Trophoblast cell (in vitro differentiated cells and primary cell): ENCODE measurements at regions not wholly inside any gene's neighbourhood (a gene's known extent, or its start where the extent isn't known, plus 50 kb on each side); places are given as distances from the start of the nearest gene placed in this dataset.

Experiments
- DNase-seq, 2 donors: peaks; one replicate each; pipeline ENCODE4 v3.0.0-alpha.2; 2016
- H2AFZ ChIP-seq: 2 replicates; pipeline ENCODE4 v1.6.1; 2013; ENCODE audit warnings: low read length, moderate library complexity, mild to moderate bottlenecking; ENCODE audit not compliant: insufficient read depth, poor library complexity
- H2AK5ac ChIP-seq: 2 replicates; pipeline ENCODE4 v1.6.1; 2013; ENCODE audit warnings: mild to moderate bottlenecking, low read length
- H2BK120ac ChIP-seq: 2 replicates; pipeline ENCODE4 v1.6.1; 2013; ENCODE audit warnings: low read length, mild to moderate bottlenecking, moderate library complexity; ENCODE audit not compliant: insufficient read depth, poor library complexity
- H2BK12ac ChIP-seq: 2 replicates; pipeline ENCODE4 v1.6.1; 2013; ENCODE audit warnings: mild to moderate bottlenecking, low read length, moderate library complexity
- H2BK5ac ChIP-seq: 2 replicates; pipeline ENCODE4 v1.6.1; 2013; ENCODE audit warnings: low read length, low read depth, moderate library complexity, mild to moderate bottlenecking; ENCODE audit not compliant: poor library complexity
- H3K14ac ChIP-seq: 2 replicates; pipeline ENCODE4 v1.6.1; 2013; ENCODE audit warnings: mild to moderate bottlenecking, low read length
- H3K18ac ChIP-seq: 2 replicates; pipeline ENCODE4 v1.6.1; 2013; ENCODE audit warnings: mild to moderate bottlenecking, low read length
- H3K23ac ChIP-seq: 2 replicates; pipeline ENCODE4 v1.6.1; 2013; ENCODE audit warnings: low read length
- H3K27ac ChIP-seq: 2 replicates; pipeline ENCODE4 v1.5.1; 2013; ENCODE audit warnings: low read depth, mild to moderate bottlenecking, inconsistent platforms, low read length, moderate library complexity
- H3K27me3 ChIP-seq: 2 replicates; pipeline ENCODE4 v1.6.1; 2013; ENCODE audit warnings: inconsistent platforms, mild to moderate bottlenecking, low read length, moderate library complexity; ENCODE audit not compliant: insufficient read depth
- H3K36me3 ChIP-seq, 2 experiments: 1 replicate in 1 of 2; 2 replicates in 1 of 2; pipeline ENCODE4 v1.6.1; 2013; ENCODE audit warnings: low read length in 2 of 2, mild to moderate bottlenecking in 2 of 2, moderate library complexity in 1 of 2; ENCODE audit not compliant: insufficient read depth in 2 of 2, control insufficient read depth in 1 of 2
- H3K4ac ChIP-seq: 2 replicates; pipeline ENCODE4 v1.6.1; 2013; ENCODE audit warnings: low read depth, mild to moderate bottlenecking, low read length, moderate library complexity
- H3K4me1 ChIP-seq, 2 experiments: 1 replicate in 1 of 2; 2 replicates in 1 of 2; pipeline ENCODE4 v1.6.1; 2013; ENCODE audit warnings: low read length in 2 of 2, mild to moderate bottlenecking in 2 of 2, moderate library complexity in 1 of 2; ENCODE audit not compliant: insufficient read depth in 2 of 2, control insufficient read depth in 1 of 2
- H3K4me2 ChIP-seq: 2 replicates; pipeline ENCODE4 v1.6.1; 2013; ENCODE audit warnings: inconsistent platforms, mild to moderate bottlenecking, low read length, moderate library complexity
- H3K4me3 ChIP-seq: 2 replicates; pipeline ENCODE4 v1.5.1; 2013; ENCODE audit warnings: mild to moderate bottlenecking, low read depth, low read length, inconsistent platforms
- H3K79me1 ChIP-seq: one replicate; pipeline ENCODE4 v1.6.1; 2013; ENCODE audit warnings: low read length
- H3K79me2 ChIP-seq: 2 replicates; pipeline ENCODE4 v1.6.1; 2013; ENCODE audit warnings: low read length, mild to moderate bottlenecking; ENCODE audit not compliant: control insufficient read depth, insufficient read depth, poor library complexity
- H3K9ac ChIP-seq: 2 replicates; pipeline ENCODE4 v1.6.1; 2013; ENCODE audit warnings: mild to moderate bottlenecking, low read length
- H3K9me3 ChIP-seq: 2 replicates; pipeline ENCODE4 v1.6.1; 2013; ENCODE audit warnings: low read depth, mild to moderate bottlenecking, control low read depth, inconsistent platforms, low read length; ENCODE audit not compliant: insufficient read depth
- H4K12ac ChIP-seq: 2 replicates; pipeline ENCODE4 v1.6.1; 2013; ENCODE audit warnings: low read depth, mild to moderate bottlenecking, low read length, moderate library complexity
- H4K8ac ChIP-seq: 2 replicates; pipeline ENCODE4 v1.6.1; 2013; ENCODE audit warnings: low read depth, mild to moderate bottlenecking, low read length, moderate library complexity
- H4K91ac ChIP-seq: one replicate; pipeline ENCODE4 v1.6.1; 2013; ENCODE audit warnings: low read depth, mild to moderate bottlenecking, low read length, moderate library complexity
- WGBS: extraction: QIAGEN DNeasy Blood & Tissue Kit; methylation state at CpG from one replicate; pipeline ENCODE4 v1.1.7; 2013; ENCODE audit warnings: missing lambda C conversion rate; ENCODE audit not compliant: insufficient read length, insufficient coverage; ENCODE audit errors: extremely low coverage; 5-methylcytosine and 5-hydroxymethylcytosine counted together

DNA sequence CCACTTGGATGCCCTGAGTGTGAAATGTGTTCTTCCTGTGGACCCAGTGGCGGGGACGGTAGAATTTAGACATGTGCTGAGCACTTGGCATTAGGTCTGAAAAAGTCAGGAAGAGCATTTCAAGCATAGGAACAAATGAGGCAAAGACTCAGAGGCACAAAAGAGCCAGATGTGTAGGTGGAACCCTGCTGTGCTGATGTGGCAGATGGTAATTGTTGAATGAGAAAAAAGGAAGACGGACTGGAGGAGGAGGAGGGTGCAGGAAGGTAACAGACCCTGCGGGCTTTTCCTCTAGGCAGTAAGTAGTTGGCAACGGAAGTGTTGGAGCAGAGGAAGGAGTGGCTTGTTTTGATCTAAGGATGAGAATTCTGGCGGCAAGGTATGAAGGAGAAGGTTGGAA is 985.8 kb downstream of the TBC1D22A start:
- no peaks in the 10 kb centered on the region for H3K36me3 ChIP-seq
- no peak overlapping the region for H3K4me2 ChIP-seq
- H3K9me3 ChIP-seq: no peaks in the 10 kb centered on the region
- no peak overlapping the region for H3K27ac ChIP-seq
- no peak overlapping the region for H3K9ac ChIP-seq
- no peak overlapping the region for H4K91ac ChIP-seq
- H4K8ac ChIP-seq: no peak overlapping the region
- no peaks in the 10 kb centered on the region for H3K79me1 ChIP-seq
- H4K12ac ChIP-seq: no peak overlapping the region
- H3K27me3 ChIP-seq: no peaks in the 10 kb centered on the region
- H3K79me2 ChIP-seq: no peaks in the 10 kb centered on the region
- no peak for DNase-seq
- H3K23ac ChIP-seq: no peak overlapping the region
- H3K4ac ChIP-seq: no peak overlapping the region
- no CpG with 5 or more reads among the region's 6 CpGs for WGBS
- no peak overlapping the region for H2AFZ ChIP-seq
- no peaks in the 10 kb centered on the region for H3K4me1 ChIP-seq
- no peak overlapping the region for H2AK5ac ChIP-seq
- no peak overlapping the region for H2BK5ac ChIP-seq
- H3K18ac ChIP-seq: no peak overlapping the region
- no peak overlapping the region for H3K4me3 ChIP-seq
- H2BK120ac ChIP-seq: no peak overlapping the region
- no peak overlapping the region for H2BK12ac ChIP-seq
- no peak overlapping the region for H3K14ac ChIP-seq

DNA sequence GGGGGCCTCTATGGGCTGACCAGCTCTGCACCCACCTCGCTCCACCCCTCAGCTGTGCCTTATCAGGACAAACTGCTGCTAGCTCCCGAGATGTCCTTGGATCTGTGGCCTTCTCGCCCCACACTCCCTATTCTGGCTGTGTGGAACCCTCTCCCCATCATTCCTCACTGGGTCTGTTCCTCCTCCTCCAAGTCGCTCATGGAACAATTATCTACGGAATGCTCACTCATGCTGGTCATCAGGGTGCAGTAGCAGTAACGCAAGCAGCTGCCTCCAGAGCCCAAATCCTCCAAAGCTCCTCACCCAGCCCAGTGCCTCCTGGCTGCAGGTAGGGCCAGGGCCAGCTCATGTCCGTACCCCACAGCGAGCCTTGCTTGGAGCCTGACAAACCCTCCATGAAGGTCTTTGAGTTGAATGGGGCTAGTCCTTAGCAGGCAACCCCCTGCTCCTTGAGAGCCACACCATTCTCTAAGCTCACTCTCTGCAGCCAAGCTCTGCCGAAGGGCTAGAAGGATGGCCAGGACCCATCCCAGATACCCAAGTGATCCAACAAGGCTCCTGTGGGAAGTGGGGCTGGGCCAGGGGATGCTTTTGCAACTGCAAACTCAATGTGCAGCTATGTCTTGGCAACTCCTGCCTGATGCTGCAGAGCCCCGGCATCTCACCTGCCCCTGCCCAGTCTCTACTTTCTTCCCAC is 977.8 kb downstream of the TBC1D22A start:
- Histone ChIP-seq H3K79me2 (no peaks in the 10 kb centered on the region), H2BK12ac (no peak overlapping the region), H2BK5ac (no peak overlapping the region), H3K9ac (no peak overlapping the region), H3K27ac (no peak overlapping the region), H3K18ac (no peak overlapping the region), H3K4ac (no peak overlapping the region), H3K4me1 (no peaks in the 10 kb centered on the region), H3K27me3 (no peaks in the 10 kb centered on the region), H4K12ac (no peak overlapping the region), H2AFZ (no peak overlapping the region), H4K91ac (no peak overlapping the region), H3K4me2 (no peak overlapping the region), H3K36me3 (no peaks in the 10 kb centered on the region), H4K8ac (no peak overlapping the region), H3K23ac (no peak overlapping the region), H2AK5ac (no peak overlapping the region), H3K4me3 (no peak overlapping the region), H3K79me1 (no peaks in the 10 kb centered on the region), H3K14ac (no peak overlapping the region), H2BK120ac (no peak overlapping the region), H3K9me3 (peaks cover 6% of the 10 kb centered on the region)
- WGBS: no CpG with 5 or more reads among the region's 10 CpGs
- no peak for DNase-seq

DNA sequence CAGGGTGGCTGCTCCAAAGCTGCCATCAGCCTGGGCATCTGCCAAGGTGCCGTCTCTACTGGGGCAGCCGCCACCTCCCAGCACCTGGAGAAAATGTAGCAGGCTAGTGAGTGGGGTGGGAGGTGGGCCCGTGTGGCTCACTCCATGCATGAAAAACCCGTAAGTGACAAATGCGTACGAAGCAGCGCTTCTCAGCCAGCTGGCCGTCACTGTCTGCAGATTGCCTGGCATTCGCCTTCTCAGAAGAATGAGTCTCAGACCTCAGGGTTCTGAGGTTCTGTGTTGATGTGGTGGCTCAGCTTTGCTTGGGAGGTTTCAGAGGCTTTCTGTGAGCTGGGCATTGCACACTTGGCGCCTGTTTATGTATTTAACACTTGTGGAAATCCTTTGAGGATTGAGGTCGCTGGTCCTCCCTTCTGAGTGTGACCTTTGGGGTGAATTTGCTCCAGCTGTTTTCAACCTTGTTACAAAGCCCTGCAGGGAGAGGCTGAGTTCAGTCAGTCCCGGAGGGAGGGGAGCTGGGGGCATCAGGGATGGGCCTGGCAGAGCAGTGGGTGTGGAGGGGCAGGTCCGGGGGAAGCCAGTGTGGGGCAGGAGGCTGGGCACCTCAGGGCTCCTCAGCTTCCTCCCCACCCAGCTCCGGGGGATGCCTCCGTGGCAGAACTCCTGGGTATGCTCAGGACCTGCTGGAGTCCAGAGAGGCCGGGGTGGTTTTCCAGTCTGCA is 977.0 kb downstream of the TBC1D22A start:
- no peak for DNase-seq
- Histone ChIP-seq H3K4me3 (no peak overlapping the region), H3K4ac (no peak overlapping the region), H3K9me3 (peaks cover 9% of the 10 kb centered on the region), H3K79me1 (no peaks in the 10 kb centered on the region), H2BK120ac (no peak overlapping the region), H3K27ac (no peak overlapping the region), H3K9ac (no peak overlapping the region), H2BK12ac (no peak overlapping the region), H2AFZ (no peak overlapping the region), H3K4me1 (no peaks in the 10 kb centered on the region), H3K18ac (no peak overlapping the region), H3K14ac (no peak overlapping the region), H3K27me3 (no peaks in the 10 kb centered on the region), H4K12ac (no peak overlapping the region), H3K36me3 (no peaks in the 10 kb centered on the region), H4K8ac (no peak overlapping the region), H3K4me2 (no peak overlapping the region), H3K23ac (no peak overlapping the region), H2BK5ac (no peak overlapping the region), H4K91ac (no peak overlapping the region), H3K79me2 (no peaks in the 10 kb centered on the region), H2AK5ac (no peak overlapping the region)
- WGBS: no CpG with 5 or more reads among the region's 16 CpGs

DNA sequence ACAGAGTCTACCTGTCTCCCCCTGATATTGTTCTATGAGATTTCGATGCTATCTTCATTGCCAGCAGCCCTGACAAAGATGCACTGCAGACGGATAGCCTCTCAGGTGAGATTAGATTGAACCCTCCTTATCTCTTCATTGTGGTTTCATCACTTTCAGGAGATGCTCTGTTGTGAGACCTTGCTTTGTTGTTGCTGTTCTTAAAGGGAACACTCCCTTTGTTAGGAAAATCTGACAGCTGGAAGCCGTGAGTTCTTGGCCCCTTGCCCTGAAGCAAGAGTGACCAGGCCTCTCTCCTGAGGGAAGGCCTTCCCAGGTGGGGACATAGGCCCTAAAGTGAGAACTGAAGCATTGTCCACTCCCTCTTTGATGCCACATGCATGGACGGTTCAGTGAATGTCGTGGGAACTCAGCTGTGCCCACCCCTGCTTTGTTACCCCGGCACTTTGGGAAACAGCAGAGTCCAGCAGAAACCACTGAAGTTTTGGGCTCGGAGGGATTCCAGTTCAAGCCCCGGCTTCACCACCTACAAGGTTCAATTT is 976.1 kb downstream of the TBC1D22A start:
- no CpG with 5 or more reads among the region's 8 CpGs for WGBS
- no peak overlapping the region for H3K14ac ChIP-seq
- H3K4me1 ChIP-seq: no peaks in the 10 kb centered on the region
- no peak overlapping the region for H4K8ac ChIP-seq
- no peaks in the 10 kb centered on the region for H3K36me3 ChIP-seq
- no peak overlapping the region for H3K9ac ChIP-seq
- H2AK5ac ChIP-seq: no peak overlapping the region
- no peak overlapping the region for H2BK5ac ChIP-seq
- H3K4ac ChIP-seq: no peak overlapping the region
- H3K27me3 ChIP-seq: no peaks in the 10 kb centered on the region
- no peak overlapping the region for H2BK12ac ChIP-seq
- DNase-seq: no peak
- H4K91ac ChIP-seq: no peak overlapping the region
- no peak overlapping the region for H3K4me3 ChIP-seq
- no peak overlapping the region for H3K18ac ChIP-seq
- H3K79me2 ChIP-seq: no peaks in the 10 kb centered on the region
- H3K27ac ChIP-seq: no peak overlapping the region
- no peak overlapping the region for H2AFZ ChIP-seq
- no peak overlapping the region for H2BK120ac ChIP-seq
- no peak overlapping the region for H3K4me2 ChIP-seq
- H3K79me1 ChIP-seq: no peaks in the 10 kb centered on the region
- H4K12ac ChIP-seq: no peak overlapping the region
- no peak overlapping the region for H3K23ac ChIP-seq
- peaks cover 9% of the 10 kb centered on the region for H3K9me3 ChIP-seq
